ENCODE measurements at regions not wholly inside any gene's neighbourhood (a gene's known extent, or its start where the extent isn't known, plus 50 kb on each side); places are given as distances from the start of the nearest gene placed in this dataset.

DNA sequence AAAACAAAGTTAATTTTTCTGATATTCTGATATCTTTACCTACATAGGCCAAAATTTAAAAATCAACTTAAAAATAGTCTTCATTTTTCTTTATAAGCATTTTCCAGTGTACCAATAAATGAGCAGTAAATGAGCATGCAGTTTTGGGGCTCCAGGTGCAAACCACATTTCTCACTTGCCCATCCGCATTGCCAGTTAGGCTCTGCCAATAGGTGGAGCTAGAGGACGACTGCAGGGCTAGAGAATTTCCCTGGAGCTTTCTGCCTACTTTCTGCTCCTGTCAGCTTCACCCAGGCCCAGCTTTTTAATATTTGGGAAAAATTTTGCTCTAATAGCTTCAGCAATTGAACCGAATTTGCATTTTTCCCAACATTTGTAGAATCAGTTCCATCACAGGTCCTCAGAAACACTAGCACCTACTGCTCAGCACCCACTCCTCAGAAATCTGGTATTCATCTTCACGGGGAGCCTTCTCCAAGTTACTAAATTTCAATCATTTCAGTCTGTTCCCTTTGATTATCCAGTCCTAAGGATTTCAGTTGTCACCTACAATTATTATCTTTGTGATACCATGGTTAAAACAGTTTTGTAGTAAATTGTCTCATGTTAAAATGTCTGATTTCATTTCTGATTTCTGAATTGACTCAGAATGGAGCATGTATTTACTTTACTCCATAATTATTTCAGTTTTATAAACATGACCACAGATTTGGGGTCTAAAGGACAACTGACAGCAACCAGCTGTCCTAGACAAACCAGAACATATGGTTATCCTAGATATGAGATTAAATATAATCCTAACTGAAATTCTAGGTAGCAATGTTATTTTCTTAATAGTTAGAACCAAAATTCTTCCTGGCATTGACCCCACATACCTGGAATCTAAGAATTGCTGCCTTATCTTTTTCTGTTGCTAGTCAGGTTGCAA is 104.6 kb upstream of the FAM174A start:
- Histone ChIP-seq H3K36me3 (ENCODE audit: control insufficient read depth in 2 of 2, insufficient read depth in 2 of 2, low read length in 2 of 2) (no peaks in the 10 kb centered on the region), H3K4me3 (ENCODE audit: low read length in 2 of 2) (no peak overlapping the region), H3K9me3 (ENCODE audit: control insufficient read depth in 2 of 2, low read length in 2 of 2) (peaks cover 0 to under 1% of the 10 kb centered on the region in 2 donors), H3K27me3 (ENCODE audit: control insufficient read depth in 2 of 2, insufficient read depth in 2 of 2, low read length in 2 of 2) (no peaks in the 10 kb centered on the region), H3K27ac (ENCODE audit: low read depth in 2 of 2, low read length in 2 of 2) (no peak overlapping the region), H3K4me1 (ENCODE audit: control insufficient read depth in 2 of 2, insufficient read depth in 2 of 2, low read length in 2 of 2) (no peaks in the 10 kb centered on the region), H3K9ac (ENCODE audit: low read depth in 1 of 2, low read length in 2 of 2) (no peak overlapping the region)

DNA sequence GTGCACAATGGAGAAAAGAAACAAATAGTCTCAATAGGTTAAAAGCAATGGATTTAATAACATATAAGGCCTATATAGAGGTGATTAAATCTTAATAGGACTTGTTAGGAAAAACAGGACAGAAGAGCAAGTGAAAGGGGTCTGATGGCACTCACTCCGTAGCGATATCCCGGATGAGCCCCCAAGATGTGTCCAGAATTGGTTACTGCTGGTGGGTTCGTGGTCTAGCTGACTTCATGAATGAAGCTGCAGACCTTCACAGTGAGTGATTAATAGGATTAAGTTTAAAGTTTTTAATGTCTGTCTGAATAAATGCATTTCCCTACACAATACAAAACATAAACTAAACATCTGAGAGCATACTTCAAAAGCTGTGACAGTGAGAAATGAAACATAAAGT is 110.4 kb upstream of the FAM174A start:
- Histone ChIP-seq H3K4me1 (ENCODE audit: control insufficient read depth in 2 of 2, insufficient read depth in 2 of 2, low read length in 2 of 2) (no peaks in the 10 kb centered on the region), H3K36me3 (ENCODE audit: control insufficient read depth in 2 of 2, insufficient read depth in 2 of 2, low read length in 2 of 2) (no peaks in the 10 kb centered on the region), H3K9me3 (ENCODE audit: control insufficient read depth in 2 of 2, low read length in 2 of 2) (peaks cover 0 to 6% of the 10 kb centered on the region in 2 donors), H3K4me3 (ENCODE audit: low read length in 2 of 2) (no peak overlapping the region), H3K27me3 (ENCODE audit: control insufficient read depth in 2 of 2, insufficient read depth in 2 of 2, low read length in 2 of 2) (no peaks in the 10 kb centered on the region), H3K27ac (ENCODE audit: low read depth in 2 of 2, low read length in 2 of 2) (no peak overlapping the region), H3K9ac (ENCODE audit: low read depth in 1 of 2, low read length in 2 of 2) (no peak overlapping the region)

- H3K4me3 ChIP-seq (ENCODE audit: low read length in 2 of 2), result no peak overlapping the region
- no peak overlapping the region for H3K27ac ChIP-seq (ENCODE audit: low read depth in 2 of 2, low read length in 2 of 2)
- H3K4me1 ChIP-seq (ENCODE audit: control insufficient read depth in 2 of 2, insufficient read depth in 2 of 2, low read length in 2 of 2), result no peaks in the 10 kb centered on the region
- H3K36me3 ChIP-seq (ENCODE audit: control insufficient read depth in 2 of 2, insufficient read depth in 2 of 2, low read length in 2 of 2), result no peaks in the 10 kb centered on the region
- H3K9ac ChIP-seq (ENCODE audit: low read depth in 1 of 2, low read length in 2 of 2), result no peak overlapping the region
- peaks cover 0 to 6% of the 10 kb centered on the region in 2 donors for H3K9me3 ChIP-seq (ENCODE audit: control insufficient read depth in 2 of 2, low read length in 2 of 2)
- H3K27me3 ChIP-seq (ENCODE audit: control insufficient read depth in 2 of 2, insufficient read depth in 2 of 2, low read length in 2 of 2), result no peaks in the 10 kb centered on the region
These were observed 111.2 kb upstream of the FAM174A start for GRCh38 chr5:100424017-100424416.

- Histone ChIP-seq H3K36me3 (ENCODE audit: control insufficient read depth in 2 of 2, insufficient read depth in 2 of 2, low read length in 2 of 2) (no peaks in the 10 kb centered on the region), H3K4me1 (ENCODE audit: control insufficient read depth in 2 of 2, insufficient read depth in 2 of 2, low read length in 2 of 2) (no peaks in the 10 kb centered on the region), H3K9me3 (ENCODE audit: control insufficient read depth in 2 of 2, low read length in 2 of 2) (peaks cover 0 to 6% of the 10 kb centered on the region in 2 donors), H3K27ac (ENCODE audit: low read depth in 2 of 2, low read length in 2 of 2) (no peak overlapping the region), H3K27me3 (ENCODE audit: control insufficient read depth in 2 of 2, insufficient read depth in 2 of 2, low read length in 2 of 2) (no peaks in the 10 kb centered on the region), H3K9ac (ENCODE audit: low read depth in 1 of 2, low read length in 2 of 2) (no peak overlapping the region), H3K4me3 (ENCODE audit: low read length in 2 of 2) (no peak overlapping the region)
These were observed 111.8 kb upstream of the FAM174A start for GRCh38 chr5:100423330-100423729.

DNA sequence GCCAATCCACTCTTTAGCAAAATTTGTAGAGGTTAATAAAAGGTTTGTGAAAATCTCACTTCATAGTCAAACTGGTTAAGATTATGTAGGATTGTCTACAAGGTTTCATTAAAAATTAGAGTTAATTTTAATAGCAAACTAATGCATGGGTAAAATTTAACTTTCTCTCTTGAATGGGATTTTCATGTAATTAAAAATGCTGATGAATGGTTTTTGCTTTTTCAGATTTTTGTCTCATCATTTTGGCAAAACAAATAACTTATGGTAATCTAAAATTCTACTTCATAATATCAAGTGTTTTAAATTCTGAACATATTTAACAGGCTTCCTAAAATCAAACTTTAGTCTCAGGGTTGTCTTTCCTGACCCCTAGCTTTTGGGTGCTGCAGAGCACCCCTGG is 113.8 kb upstream of the FAM174A start:
- no peaks in the 10 kb centered on the region for H3K4me1 ChIP-seq (ENCODE audit: control insufficient read depth in 2 of 2, insufficient read depth in 2 of 2, low read length in 2 of 2)
- no peaks in the 10 kb centered on the region for H3K36me3 ChIP-seq (ENCODE audit: control insufficient read depth in 2 of 2, insufficient read depth in 2 of 2, low read length in 2 of 2)
- H3K4me3 ChIP-seq (ENCODE audit: low read length in 2 of 2), result no peak overlapping the region
- H3K9me3 ChIP-seq (ENCODE audit: control insufficient read depth in 2 of 2, low read length in 2 of 2), result peaks cover 0 to 6% of the 10 kb centered on the region in 2 donors
- no peak overlapping the region for H3K27ac ChIP-seq (ENCODE audit: low read depth in 2 of 2, low read length in 2 of 2)
- H3K27me3 ChIP-seq (ENCODE audit: control insufficient read depth in 2 of 2, insufficient read depth in 2 of 2, low read length in 2 of 2), result no peaks in the 10 kb centered on the region
- no peak overlapping the region for H3K9ac ChIP-seq (ENCODE audit: low read depth in 1 of 2, low read length in 2 of 2)

- H3K36me3 ChIP-seq (ENCODE audit: control insufficient read depth in 2 of 2, insufficient read depth in 2 of 2, low read length in 2 of 2), result no peaks in the 10 kb centered on the region
- no peaks in the 10 kb centered on the region for H3K9me3 ChIP-seq (ENCODE audit: control insufficient read depth in 2 of 2, low read length in 2 of 2)
- no peak overlapping the region for H3K27ac ChIP-seq (ENCODE audit: low read depth in 2 of 2, low read length in 2 of 2)
- no peaks in the 10 kb centered on the region for H3K4me1 ChIP-seq (ENCODE audit: control insufficient read depth in 2 of 2, insufficient read depth in 2 of 2, low read length in 2 of 2)
- no peak overlapping the region for H3K9ac ChIP-seq (ENCODE audit: low read depth in 1 of 2, low read length in 2 of 2)
- no peak overlapping the region for H3K4me3 ChIP-seq (ENCODE audit: low read length in 2 of 2)
- no peaks in the 10 kb centered on the region for H3K27me3 ChIP-seq (ENCODE audit: control insufficient read depth in 2 of 2, insufficient read depth in 2 of 2, low read length in 2 of 2)
These were observed 116.9 kb upstream of the FAM174A start for GRCh38 chr5:100418231-100418630.

DNA sequence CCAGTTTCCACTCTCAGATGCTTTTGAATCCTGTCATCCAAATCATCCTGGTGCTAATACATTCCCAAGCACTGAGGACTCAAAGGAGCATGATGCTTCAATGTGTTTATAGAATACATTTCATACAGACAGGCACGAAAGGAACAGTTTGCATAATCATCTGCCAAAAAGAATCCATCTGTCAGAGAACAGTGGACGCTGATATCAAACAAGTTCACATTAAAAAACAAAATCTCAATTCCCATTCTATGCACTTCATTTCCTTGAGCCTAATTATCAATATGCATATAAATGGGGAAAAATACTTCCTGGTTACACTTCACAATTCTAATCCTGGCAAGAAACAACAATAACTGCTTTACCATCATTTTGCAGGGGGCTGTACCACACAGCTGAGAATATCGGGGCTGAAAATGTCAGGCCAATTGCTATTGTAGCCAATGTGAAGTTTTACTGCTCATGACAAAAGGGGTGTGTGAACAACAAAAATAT is 125.5 kb upstream of the FAM174A start:
- Histone ChIP-seq H3K4me1 (ENCODE audit: control insufficient read depth in 2 of 2, insufficient read depth in 2 of 2, low read length in 2 of 2) (no peaks in the 10 kb centered on the region), H3K27ac (ENCODE audit: low read depth in 2 of 2, low read length in 2 of 2) (no peak overlapping the region), H3K9me3 (ENCODE audit: control insufficient read depth in 2 of 2, low read length in 2 of 2) (no peaks in the 10 kb centered on the region), H3K9ac (ENCODE audit: low read depth in 1 of 2, low read length in 2 of 2) (no peak overlapping the region), H3K36me3 (ENCODE audit: control insufficient read depth in 2 of 2, insufficient read depth in 2 of 2, low read length in 2 of 2) (no peaks in the 10 kb centered on the region), H3K4me3 (ENCODE audit: low read length in 2 of 2) (no peak overlapping the region), H3K27me3 (ENCODE audit: control insufficient read depth in 2 of 2, insufficient read depth in 2 of 2, low read length in 2 of 2) (no peaks in the 10 kb centered on the region)

DNA sequence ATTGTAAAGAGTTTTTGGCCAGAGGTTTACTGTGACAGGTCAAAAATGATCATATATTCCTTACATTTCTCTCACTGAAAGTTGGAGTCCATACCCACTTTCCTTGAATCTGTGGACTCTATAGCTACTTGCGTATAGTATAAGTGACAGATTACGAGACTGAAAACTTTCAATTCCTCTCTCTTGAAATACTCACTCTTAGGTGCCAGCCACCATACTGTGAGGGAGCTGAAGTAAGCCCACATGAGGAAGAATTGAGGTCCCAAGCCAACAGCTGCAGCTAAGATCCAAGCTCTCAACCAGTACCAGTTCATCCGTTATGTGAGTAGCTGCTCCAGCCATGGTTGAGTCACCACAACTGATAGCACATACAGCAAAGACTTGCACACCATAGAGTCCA is 128.1 kb upstream of the FAM174A start:
- Histone ChIP-seq H3K9ac (ENCODE audit: low read depth in 1 of 2, low read length in 2 of 2) (no peak overlapping the region), H3K9me3 (ENCODE audit: control insufficient read depth in 2 of 2, low read length in 2 of 2) (no peaks in the 10 kb centered on the region), H3K4me1 (ENCODE audit: control insufficient read depth in 2 of 2, insufficient read depth in 2 of 2, low read length in 2 of 2) (no peaks in the 10 kb centered on the region), H3K36me3 (ENCODE audit: control insufficient read depth in 2 of 2, insufficient read depth in 2 of 2, low read length in 2 of 2) (no peaks in the 10 kb centered on the region), H3K27ac (ENCODE audit: low read depth in 2 of 2, low read length in 2 of 2) (no peak overlapping the region), H3K4me3 (ENCODE audit: low read length in 2 of 2) (no peak overlapping the region), H3K27me3 (ENCODE audit: control insufficient read depth in 2 of 2, insufficient read depth in 2 of 2, low read length in 2 of 2) (no peaks in the 10 kb centered on the region)

DNA sequence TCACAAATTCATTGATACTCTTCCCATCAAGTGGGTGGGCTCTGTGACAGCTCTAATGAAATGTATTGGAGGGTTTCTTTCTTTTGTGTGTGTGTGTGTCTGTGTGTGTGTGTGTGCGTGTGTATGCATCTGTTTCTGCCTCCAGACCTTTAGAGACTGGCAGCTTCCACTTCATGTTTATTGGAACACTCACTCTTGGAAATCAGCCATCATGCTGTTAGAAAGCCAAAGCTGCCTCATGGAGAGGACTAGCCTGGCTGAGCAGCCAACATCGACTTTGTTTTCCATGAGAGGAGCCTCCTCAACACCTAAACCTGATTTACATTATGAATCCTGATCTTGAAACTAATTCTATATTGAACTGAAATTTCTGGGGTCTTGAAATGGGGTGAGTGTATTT is 128.5 kb upstream of the FAM174A start:
- Histone ChIP-seq H3K27ac (ENCODE audit: low read depth in 2 of 2, low read length in 2 of 2) (no peak overlapping the region), H3K9me3 (ENCODE audit: control insufficient read depth in 2 of 2, low read length in 2 of 2) (no peaks in the 10 kb centered on the region)

GRCh38 chr5:100402071-100402470 is 133.1 kb upstream of the FAM174A start:
- H3K27ac ChIP-seq (ENCODE audit: low read depth in 2 of 2, low read length in 2 of 2), result no peak overlapping the region
- no peaks in the 10 kb centered on the region for H3K4me1 ChIP-seq (ENCODE audit: control insufficient read depth in 2 of 2, insufficient read depth in 2 of 2, low read length in 2 of 2)
- H3K9ac ChIP-seq (ENCODE audit: low read depth in 1 of 2, low read length in 2 of 2), result no peak overlapping the region
- no peaks in the 10 kb centered on the region for H3K36me3 ChIP-seq (ENCODE audit: control insufficient read depth in 2 of 2, insufficient read depth in 2 of 2, low read length in 2 of 2)
- no peak overlapping the region for H3K4me3 ChIP-seq (ENCODE audit: low read length in 2 of 2)
- no peaks in the 10 kb centered on the region for H3K9me3 ChIP-seq (ENCODE audit: control insufficient read depth in 2 of 2, low read length in 2 of 2)
- H3K27me3 ChIP-seq (ENCODE audit: control insufficient read depth in 2 of 2, insufficient read depth in 2 of 2, low read length in 2 of 2), result no peaks in the 10 kb centered on the region

More for the DNA sequence above, 128.5 kb upstream of the FAM174A start:
- Histone ChIP-seq H3K36me3 (ENCODE audit: control insufficient read depth in 2 of 2, insufficient read depth in 2 of 2, low read length in 2 of 2) (no peaks in the 10 kb centered on the region), H3K9ac (ENCODE audit: low read depth in 1 of 2, low read length in 2 of 2) (no peak overlapping the region), H3K4me3 (ENCODE audit: low read length in 2 of 2) (no peak overlapping the region), H3K4me1 (ENCODE audit: control insufficient read depth in 2 of 2, insufficient read depth in 2 of 2, low read length in 2 of 2) (no peaks in the 10 kb centered on the region), H3K27me3 (ENCODE audit: control insufficient read depth in 2 of 2, insufficient read depth in 2 of 2, low read length in 2 of 2) (no peaks in the 10 kb centered on the region)

Data from mucosa of rectum (tissue), 2 donors.